Mucosa of descending colon (tissue), 3 donors: ENCODE measurements at regions not wholly inside any gene's neighbourhood (a gene's known extent, or its start where the extent isn't known, plus 50 kb on each side); places are given as distances from the start of the nearest gene placed in this dataset.

Experiments
- ATAC-seq: fragments of 200-7000 bp; cut with Tn5 transposase; one replicate; pipeline ENCODE4 v1.9.1; 2020; ENCODE audit warnings: mild to moderate bottlenecking, moderate library complexity
- DNase-seq, 3 donors: peaks; one replicate each; pipeline ENCODE4 v3.0.0-alpha.2; 2020
- H3K36me3 ChIP-seq: fragments of 200-600 bp; one replicate; pipeline ENCODE4 v1.8.0; 2021; ENCODE audit warnings: low read depth, mild to moderate bottlenecking
- H3K4me1 ChIP-seq: fragments of 200-600 bp; one replicate; pipeline ENCODE4 v1.8.0; 2021; ENCODE audit warnings: low read depth, mild to moderate bottlenecking
- H3K4me3 ChIP-seq: fragments of 200-600 bp; one replicate; pipeline ENCODE4 v1.8.0; 2021; ENCODE audit warnings: mild to moderate bottlenecking
- H3K9me3 ChIP-seq: fragments of 200-600 bp; one replicate; pipeline ENCODE4 v1.8.0; 2021; ENCODE audit warnings: mild to moderate bottlenecking
- CTCF ChIP-seq: fragments of 200-600 bp; IDR thresholded peaks from one replicate; pipeline ENCODE4 v1.8.0; 2022; ENCODE audit warnings: antibody characterized with exemption, mild to moderate bottlenecking
- intact Hi-C, 2 donors: fragments of 100-400 bp; cut with DNase I in 1 of 2; cut with micrococcal nuclease in 1 of 2; formaldehyde crosslinking; loops; one replicate each; pipeline versions ENCODE4 v1.11.0 to v1.11.1; 2022; cut with DNase I, micrococcal nuclease
- donor health status: DM: no; HTN: no; CAD: no; lungs with moderate emphysema.
- donor health status: DM: no; HTN: no; CAD: no.
- donor health status: DM: no; HTN: yes; CAD: no.

GRCh38 chr12:118525216-118525615, 148.9 kb downstream of the SUDS3 start:
- Histone ChIP-seq H3K9me3 (no peaks in the 10 kb centered on the region), H3K4me3 (no peak overlapping the region), H3K4me1 (no peaks in the 10 kb centered on the region), H3K36me3 (no peaks in the 10 kb centered on the region)
- intact Hi-C loops: no loop called here
- no peak for TF ChIP-seq CTCF
- ATAC-seq (no peak), DNase-seq (no peak)

GRCh38 chr12:118526255-118527095, 150.1 kb downstream of the SUDS3 start:
- Histone ChIP-seq H3K4me1 (no peaks in the 10 kb centered on the region), H3K36me3 (no peaks in the 10 kb centered on the region), H3K4me3 (no peak overlapping the region), H3K9me3 (no peaks in the 10 kb centered on the region)
- intact Hi-C loops: no loop called here
- no peak for ATAC-seq
- no peak for DNase-seq
- no peak for TF ChIP-seq CTCF

GRCh38 chr12:118527310-118527709, 151.0 kb downstream of the SUDS3 start:
- no peak overlapping the region for H3K4me3 ChIP-seq
- no peaks in the 10 kb centered on the region for H3K9me3 ChIP-seq
- ATAC-seq: no peak
- no peak for DNase-seq
- no peaks in the 10 kb centered on the region for H3K36me3 ChIP-seq
- intact Hi-C loops: no loop called here
- H3K4me1 ChIP-seq: no peaks in the 10 kb centered on the region
- no peak for TF ChIP-seq CTCF

GRCh38 chr12:118528625-118529024, 152.3 kb downstream of the SUDS3 start:
- intact Hi-C loops: no loop called here
- H3K9me3 ChIP-seq: no peaks in the 10 kb centered on the region
- H3K4me1 ChIP-seq: no peaks in the 10 kb centered on the region
- H3K4me3 ChIP-seq: no peak overlapping the region
- ATAC-seq (no peak), DNase-seq (no peak)
- no peak for TF ChIP-seq CTCF
- H3K36me3 ChIP-seq: no peaks in the 10 kb centered on the region

- intact Hi-C loops: no loop called here
- TF ChIP-seq CTCF: no peak
- H3K4me3 ChIP-seq: no peak overlapping the region
- ATAC-seq (no peak), DNase-seq (no peak)
- H3K36me3 ChIP-seq: no peaks in the 10 kb centered on the region
- no peaks in the 10 kb centered on the region for H3K9me3 ChIP-seq
- H3K4me1 ChIP-seq: no peaks in the 10 kb centered on the region
Observed at GRCh38 chr12:118534003-118534402, 157.6 kb downstream of the SUDS3 start.
